Stomach smooth muscle (tissue), 2 donors: ENCODE measurements at regions not wholly inside any gene's neighbourhood (a gene's known extent, or its start where the extent isn't known, plus 50 kb on each side); places are given as distances from the start of the nearest gene placed in this dataset.
"Not testable (repeated sequence)": the region's sequence is repeated elsewhere in the genome, so short reads cannot be mapped to it uniquely, and the experiment has no call there.

Experiments
- H3K27ac ChIP-seq: one replicate; pipeline ENCODE4 v1.7.0; 2013; ENCODE audit warnings: mild to moderate bottlenecking, low read length, inconsistent platforms
- H3K27me3 ChIP-seq, 2 donors: one replicate each; pipeline ENCODE4 v1.7.0; 2013; ENCODE audit warnings: low read length in 2 of 2; ENCODE audit not compliant: insufficient read depth in 2 of 2, control insufficient read depth in 1 of 2
- H3K36me3 ChIP-seq, 2 donors: one replicate each; pipeline ENCODE4 v1.7.0; 2013; ENCODE audit warnings: low read length in 2 of 2; ENCODE audit not compliant: control insufficient read depth in 2 of 2, insufficient read depth in 2 of 2
- H3K4me1 ChIP-seq: one replicate; pipeline ENCODE4 v1.7.0; 2013; ENCODE audit warnings: low read length; ENCODE audit not compliant: control insufficient read depth, insufficient read depth
- H3K4me3 ChIP-seq, 2 donors: one replicate each; pipeline ENCODE4 v1.7.0; 2013; ENCODE audit warnings: low read length in 2 of 2
- H3K9ac ChIP-seq, 2 donors: one replicate each; pipeline ENCODE4 v1.7.0; 2013; ENCODE audit warnings: low read length in 2 of 2, mild to moderate bottlenecking in 1 of 2
- H3K9me3 ChIP-seq, 2 donors: one replicate each; pipeline ENCODE4 v1.7.0; 2013; ENCODE audit warnings: low read length in 2 of 2; ENCODE audit not compliant: control insufficient read depth in 2 of 2
- donor health status: healthy.
- donor health status: Pancreatic carcinoma.

DNA sequence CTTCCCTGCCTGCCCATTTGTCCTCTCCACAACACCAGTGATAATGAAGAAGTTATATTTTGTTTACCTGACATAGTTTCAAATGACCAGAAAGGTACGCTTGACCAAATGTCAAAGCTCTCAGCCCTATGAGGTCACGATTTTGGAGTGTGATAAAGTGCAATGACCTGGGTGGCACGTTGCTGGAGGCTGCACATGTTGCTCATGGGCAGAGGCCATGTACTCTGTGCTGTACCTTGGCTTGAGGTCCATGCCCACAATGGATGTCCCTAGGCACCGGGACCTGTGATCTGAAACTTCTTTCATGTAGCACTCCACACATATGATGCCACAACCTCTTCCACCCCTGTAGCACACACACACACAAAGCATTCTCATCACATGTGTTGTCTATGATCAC is 164.0 kb upstream of the HEY2 start:
- H3K9ac ChIP-seq, result no peak overlapping the region
- no peaks in the 10 kb centered on the region for H3K4me1 ChIP-seq
- no peak overlapping the region for H3K27ac ChIP-seq
- peaks cover 0 to 2% of the 10 kb centered on the region in 2 donors for H3K27me3 ChIP-seq
- H3K36me3 ChIP-seq, result no peaks in the 10 kb centered on the region
- H3K4me3 ChIP-seq, result no peak overlapping the region
- H3K9me3 ChIP-seq, result no peaks in the 10 kb centered on the region

DNA sequence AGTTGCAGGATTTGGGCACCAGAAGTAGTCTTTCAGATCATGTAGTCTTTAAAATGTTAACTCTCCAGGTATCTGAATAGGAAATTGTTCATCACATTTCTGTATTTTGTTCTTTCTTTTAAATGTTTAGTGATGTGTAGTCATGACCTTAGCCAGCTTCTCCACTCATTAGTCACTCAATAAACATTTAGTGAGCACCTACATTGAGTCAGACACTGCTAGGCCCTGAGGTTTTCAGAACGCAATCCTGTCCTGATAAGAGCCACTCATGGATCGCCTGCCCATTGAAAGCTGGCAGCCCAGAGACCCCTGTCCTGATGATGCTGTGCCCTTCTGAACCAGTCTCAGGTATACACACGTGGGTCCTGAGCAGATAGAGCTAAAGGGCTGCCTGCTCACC is 163.4 kb upstream of the HEY2 start:
- Histone ChIP-seq H3K4me3 (no peak overlapping the region), H3K27ac (no peak overlapping the region), H3K27me3 (peaks cover 0 to 2% of the 10 kb centered on the region in 2 donors), H3K4me1 (no peaks in the 10 kb centered on the region), H3K36me3 (no peaks in the 10 kb centered on the region), H3K9me3 (no peaks in the 10 kb centered on the region), H3K9ac (no peak overlapping the region)

DNA sequence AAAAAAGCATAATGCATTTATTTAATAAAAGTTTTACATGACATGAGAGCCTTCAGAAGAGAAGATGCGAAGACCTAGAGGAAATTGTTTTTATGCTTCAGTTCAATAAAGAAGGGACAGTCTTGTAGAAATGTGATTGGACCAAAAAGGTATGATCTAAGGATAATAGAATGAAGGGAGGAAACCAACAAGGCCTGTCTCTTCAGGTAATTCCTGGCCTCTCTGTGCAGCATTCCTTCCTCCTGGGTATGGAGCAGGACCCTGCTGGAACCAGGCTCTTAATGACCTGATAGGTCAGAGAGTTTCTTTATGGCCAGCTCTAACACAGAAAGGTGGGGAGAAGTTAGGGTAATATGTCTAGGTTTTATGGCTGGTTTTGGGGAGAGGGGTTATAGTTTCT is 162.8 kb upstream of the HEY2 start:
- H3K27me3 ChIP-seq, result peaks cover 0 to 2% of the 10 kb centered on the region in 2 donors
- H3K27ac ChIP-seq, result no peak overlapping the region
- H3K9ac ChIP-seq, result no peak overlapping the region
- no peak overlapping the region for H3K4me3 ChIP-seq
- no peaks in the 10 kb centered on the region for H3K9me3 ChIP-seq
- no peaks in the 10 kb centered on the region for H3K36me3 ChIP-seq
- no peaks in the 10 kb centered on the region for H3K4me1 ChIP-seq

DNA sequence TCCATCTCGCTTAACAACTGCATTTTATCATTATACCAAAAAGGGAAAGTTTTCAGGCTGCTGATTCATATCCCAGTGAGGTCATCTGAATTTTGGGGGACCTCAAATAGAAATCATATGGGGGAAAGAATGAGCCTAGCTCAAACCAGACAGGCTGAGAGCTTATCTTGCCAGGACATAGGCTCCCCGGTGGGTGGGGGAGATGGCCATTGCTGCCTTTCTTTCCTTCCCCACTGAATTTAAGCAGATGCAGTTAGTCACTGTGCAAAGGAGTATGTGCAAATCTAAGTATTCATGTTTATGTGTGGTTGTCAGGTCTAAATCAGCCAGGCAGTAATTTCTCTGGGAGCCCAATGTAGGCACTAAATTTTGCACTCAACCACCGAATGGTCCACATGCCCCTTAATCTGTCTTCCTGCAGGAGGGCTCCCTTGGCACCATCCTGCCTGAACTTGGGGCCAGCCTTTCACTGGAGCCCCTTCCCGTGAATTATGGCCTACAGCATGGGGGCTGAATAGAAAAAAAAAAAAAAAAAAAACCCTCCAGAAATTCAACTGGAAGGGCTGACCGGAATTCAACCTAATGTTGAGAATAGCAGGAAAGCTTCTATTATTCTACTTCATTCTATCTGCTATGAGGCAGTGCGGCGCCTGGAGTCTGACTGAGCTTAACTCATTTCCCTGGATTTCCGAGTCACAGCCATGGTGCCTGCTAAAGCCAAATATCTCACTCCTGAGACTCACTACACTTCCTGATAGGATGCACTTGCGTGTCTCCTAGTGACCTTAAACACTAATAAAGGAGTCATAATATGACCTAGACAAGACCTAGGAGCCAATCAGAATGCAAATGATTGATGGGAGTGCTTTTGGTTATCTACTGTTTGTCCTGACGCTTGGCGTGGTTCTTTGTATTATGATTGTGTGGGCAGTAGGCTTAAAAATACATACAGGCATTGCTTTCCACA is 161.5 kb upstream of the HEY2 start:
- H3K9me3 ChIP-seq, result no peaks in the 10 kb centered on the region
- H3K27me3 ChIP-seq, result peaks cover 0 to 2% of the 10 kb centered on the region in 2 donors
- no peak overlapping the region for H3K9ac ChIP-seq
- H3K4me1 ChIP-seq, result no peaks in the 10 kb centered on the region
- no peak overlapping the region for H3K27ac ChIP-seq
- H3K4me3 ChIP-seq, result no peak overlapping the region
- no peaks in the 10 kb centered on the region for H3K36me3 ChIP-seq

DNA sequence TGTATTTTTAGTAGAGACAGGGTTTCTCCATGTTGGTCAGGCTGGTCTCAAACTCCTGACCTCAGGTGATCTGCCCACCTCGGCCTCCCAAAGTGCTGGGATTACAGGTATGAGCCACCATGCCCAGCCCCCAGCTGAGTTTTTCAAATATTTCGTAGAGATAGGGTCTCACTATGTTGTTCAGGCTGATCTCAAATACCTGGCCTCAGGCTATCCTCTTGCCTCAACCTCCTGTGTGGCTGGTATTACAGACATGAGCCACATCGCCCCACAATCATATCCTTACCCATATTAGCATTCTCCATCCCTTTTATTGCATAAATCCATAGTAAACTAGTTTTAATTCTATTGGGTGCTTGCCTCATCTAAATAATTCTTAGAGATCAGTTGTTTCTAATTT is 157.6 kb upstream of the HEY2 start:
- not testable (repeated sequence) for H3K4me1 ChIP-seq, H3K9me3 ChIP-seq, H3K36me3 ChIP-seq, H3K9ac ChIP-seq, H3K4me3 ChIP-seq, H3K27ac ChIP-seq, H3K27me3 ChIP-seq

DNA sequence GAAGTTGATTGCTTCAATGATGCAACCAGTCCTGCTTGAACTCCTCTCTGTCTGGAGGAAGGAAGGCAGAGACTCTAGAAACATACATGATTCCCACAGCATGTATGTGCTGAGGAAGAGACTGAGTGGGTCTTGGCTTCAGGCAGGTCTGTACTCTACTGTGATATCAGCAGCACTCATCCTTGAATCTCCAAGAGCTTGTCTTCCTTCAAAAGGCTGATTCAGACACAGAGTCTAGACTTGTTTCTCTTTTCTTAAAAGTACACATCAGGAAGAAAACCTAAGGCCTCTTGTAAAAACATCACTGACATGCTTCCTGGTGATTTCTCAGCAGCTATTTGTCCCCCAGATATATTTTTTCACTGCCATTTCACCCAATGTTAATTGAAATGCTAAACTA is 155.7 kb upstream of the HEY2 start:
- Histone ChIP-seq H3K9me3 (no peaks in the 10 kb centered on the region), H3K4me1 (no peaks in the 10 kb centered on the region), H3K4me3 (no peak overlapping the region), H3K36me3 (no peaks in the 10 kb centered on the region), H3K27me3 (no peaks in the 10 kb centered on the region), H3K27ac (no peak overlapping the region), H3K9ac (no peak overlapping the region)

DNA sequence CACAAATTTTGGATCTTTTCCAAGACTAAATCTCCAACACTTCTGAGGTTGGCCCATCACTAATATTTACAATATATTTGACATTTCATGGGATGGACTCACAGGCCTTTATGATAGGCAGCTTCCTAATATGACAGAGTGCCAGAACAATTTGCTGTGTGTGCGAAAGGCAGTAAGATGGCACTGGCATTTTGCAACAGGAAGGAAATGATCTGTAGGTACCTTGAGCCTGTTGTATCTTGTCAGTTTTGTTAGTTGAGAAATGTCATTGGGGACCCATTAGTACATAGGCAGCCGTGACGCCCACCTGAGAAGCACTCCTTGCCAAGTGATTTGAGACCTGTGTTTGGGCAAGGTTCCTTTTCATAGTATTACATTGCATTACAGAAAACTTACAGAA is 153.4 kb upstream of the HEY2 start:
- Histone ChIP-seq H3K9ac (no peak overlapping the region), H3K4me1 (no peaks in the 10 kb centered on the region), H3K36me3 (no peaks in the 10 kb centered on the region), H3K4me3 (no peak overlapping the region), H3K27me3 (no peaks in the 10 kb centered on the region), H3K27ac (no peak overlapping the region), H3K9me3 (no peaks in the 10 kb centered on the region)

DNA sequence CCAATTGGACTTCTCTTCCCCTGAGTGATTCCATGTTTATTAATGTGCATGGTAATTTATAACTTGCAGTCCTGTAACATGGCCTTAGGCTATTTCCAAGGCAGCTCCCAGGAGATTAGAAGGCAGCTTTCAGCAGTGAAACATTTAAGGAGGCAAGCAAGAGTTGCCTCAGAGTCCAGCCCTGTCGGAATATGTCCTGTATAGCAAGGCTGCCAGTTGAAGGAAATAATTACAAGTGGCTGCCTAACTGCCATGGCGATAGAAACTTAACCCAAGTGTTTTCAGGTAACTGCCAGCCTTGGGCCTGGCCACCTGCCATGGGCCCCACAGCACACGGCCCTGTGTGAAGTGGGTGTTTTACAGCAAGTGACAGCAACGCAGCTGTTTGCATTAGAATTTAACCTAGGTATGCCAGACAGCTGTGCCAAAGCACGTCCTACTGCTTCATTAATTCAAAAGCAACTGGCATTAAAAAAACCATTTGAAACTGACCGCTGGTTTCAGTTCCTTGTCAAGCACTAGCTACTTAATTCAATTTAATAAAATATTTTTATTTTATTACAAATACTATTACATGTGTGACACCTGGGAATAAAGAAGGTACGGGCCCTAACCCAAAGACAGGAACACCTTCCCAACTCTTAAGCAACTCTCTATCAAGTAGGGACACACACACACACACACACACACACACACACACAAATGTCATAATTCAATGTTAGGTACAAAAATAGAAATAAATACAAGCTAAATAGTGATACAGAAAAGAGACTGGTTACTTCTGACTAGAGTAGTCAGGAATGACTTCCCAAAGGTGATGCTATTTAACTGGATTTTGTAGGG is 151.8 kb upstream of the HEY2 start:
- no peaks in the 10 kb centered on the region for H3K4me1 ChIP-seq
- H3K36me3 ChIP-seq, result no peaks in the 10 kb centered on the region
- H3K9ac ChIP-seq, result no peak overlapping the region
- H3K4me3 ChIP-seq, result no peak overlapping the region
- H3K27ac ChIP-seq, result no peak overlapping the region
- H3K27me3 ChIP-seq, result no peaks in the 10 kb centered on the region
- no peaks in the 10 kb centered on the region for H3K9me3 ChIP-seq

DNA sequence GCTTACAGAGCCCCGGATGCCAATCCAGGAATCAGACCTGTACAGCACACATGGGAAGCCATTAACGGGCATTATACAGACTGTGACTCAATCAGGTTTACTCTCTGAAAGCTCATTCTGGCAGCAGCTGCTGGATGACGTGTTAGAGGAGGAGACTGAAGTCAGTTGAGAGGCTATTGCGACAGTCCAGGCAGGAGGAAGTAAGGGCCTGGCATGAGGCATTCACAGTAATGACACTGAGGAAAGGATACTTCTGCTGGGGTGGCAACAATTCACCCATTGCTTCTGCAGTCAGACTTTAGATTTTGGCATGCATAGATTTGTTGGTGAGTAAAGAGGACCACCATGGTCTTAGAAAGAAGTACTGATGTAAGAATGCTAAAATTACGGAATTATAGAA is 151.0 kb upstream of the HEY2 start:
- Histone ChIP-seq H3K9ac (no peak overlapping the region), H3K27ac (no peak overlapping the region), H3K27me3 (no peaks in the 10 kb centered on the region), H3K4me3 (no peak overlapping the region), H3K36me3 (no peaks in the 10 kb centered on the region), H3K9me3 (no peaks in the 10 kb centered on the region), H3K4me1 (no peaks in the 10 kb centered on the region)

DNA sequence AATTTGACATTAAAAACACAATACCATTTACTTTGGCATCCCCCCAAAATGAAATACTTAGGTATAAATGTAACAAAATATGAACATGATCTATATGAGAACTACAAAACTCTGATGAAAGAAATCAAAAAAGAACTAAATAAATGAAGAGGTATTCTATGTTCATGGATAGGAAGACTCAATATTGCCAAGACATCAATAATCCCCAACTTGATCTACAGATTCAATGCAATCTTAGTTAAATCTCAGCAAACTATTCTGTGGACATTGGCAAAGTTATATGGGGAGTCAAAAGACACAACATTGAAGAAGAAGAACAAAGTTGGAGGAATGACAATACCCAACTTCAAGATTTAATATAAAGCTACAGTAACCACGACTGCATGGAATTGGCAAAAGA is 145.2 kb upstream of the HEY2 start:
- no peak overlapping the region for H3K27ac ChIP-seq
- H3K4me3 ChIP-seq, result no peak overlapping the region
- H3K4me1 ChIP-seq, result no peaks in the 10 kb centered on the region

More for the DNA sequence above, 145.2 kb upstream of the HEY2 start:
- Histone ChIP-seq H3K36me3 (no peaks in the 10 kb centered on the region), H3K9ac (no peak overlapping the region), H3K27me3 (no peaks in the 10 kb centered on the region), H3K9me3 (peaks cover 0 to 5% of the 10 kb centered on the region in 2 donors)
